ENCODE measurements at regions not wholly inside any gene's neighbourhood (a gene's known extent, or its start where the extent isn't known, plus 50 kb on each side); places are given as distances from the start of the nearest gene placed in this dataset.

DNA sequence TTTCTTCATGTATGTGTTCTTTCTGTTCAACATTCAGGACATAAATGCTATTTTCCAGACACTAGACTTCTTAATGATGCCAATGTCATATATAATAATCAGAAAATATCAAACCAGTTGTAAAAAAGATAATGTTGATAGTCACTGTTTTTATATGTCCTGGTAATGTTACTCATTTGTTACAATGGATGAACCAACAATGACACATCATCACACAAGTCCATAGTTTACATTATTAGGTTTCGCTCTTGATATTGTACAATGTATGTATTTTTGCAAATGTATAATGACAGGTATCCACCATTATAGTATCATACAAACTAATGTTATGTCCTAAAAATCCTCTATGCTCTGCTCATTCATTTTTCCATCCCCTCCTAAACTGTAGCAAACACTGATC, 243.8 kb upstream of the CDIN1 start:
- no peak for DNase-seq (ENCODE audit: low read depth in 3 of 3)

DNA sequence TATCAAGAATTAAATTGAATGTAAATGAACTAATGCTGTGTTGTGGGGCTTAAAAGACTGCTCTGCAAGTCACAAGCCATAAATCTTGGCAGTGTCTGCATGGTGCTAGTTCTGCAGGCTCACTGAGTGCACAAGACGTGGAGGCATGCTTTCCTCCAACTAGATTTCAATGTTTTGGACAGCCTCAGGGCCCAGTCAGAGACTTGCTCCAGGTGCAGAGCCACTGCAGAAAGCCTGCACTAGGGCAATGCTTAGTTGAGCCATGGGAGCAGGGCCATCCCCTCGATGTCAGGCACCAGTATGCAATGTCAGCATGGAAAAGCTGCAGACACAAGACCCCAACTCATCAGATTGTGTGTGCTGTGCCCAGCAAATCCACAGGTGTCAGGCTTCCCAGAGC, 234.5 kb upstream of the CDIN1 start:
- no peak for DNase-seq (ENCODE audit: low read depth in 3 of 3)

DNA sequence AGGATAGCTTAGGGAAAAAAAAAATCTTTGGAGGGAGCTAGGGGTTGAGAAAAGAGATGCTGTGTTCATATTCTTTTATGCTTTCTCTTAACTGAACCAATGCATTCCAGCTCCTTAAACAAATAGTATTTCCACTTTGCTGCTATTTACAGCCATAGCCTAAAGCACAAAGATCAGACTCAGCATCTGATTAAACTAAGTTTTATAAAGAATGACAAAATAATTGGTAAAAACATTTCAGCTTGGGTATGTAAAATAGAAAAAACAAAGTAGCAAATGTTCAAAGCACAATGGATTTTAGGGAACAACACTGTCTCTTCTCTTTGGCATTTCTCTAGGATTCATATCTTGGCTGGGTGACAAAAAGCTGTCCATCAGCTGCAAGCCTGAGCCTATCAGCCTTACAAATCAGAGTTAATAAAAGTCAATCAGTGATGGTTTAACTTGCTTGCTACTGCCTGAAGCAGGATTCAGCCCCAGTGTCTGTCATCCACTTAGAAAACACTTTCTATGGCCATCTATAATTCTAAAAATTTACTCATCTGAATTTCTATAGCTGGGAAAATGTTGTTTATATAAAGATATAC, 232.1 kb upstream of the CDIN1 start:
- no peak for DNase-seq (ENCODE audit: low read depth in 3 of 3)

- no peak for DNase-seq (ENCODE audit: low read depth in 3 of 3)
These were observed 223.0 kb upstream of the CDIN1 start for GRCh38 chr15:36356466-36356865.

DNA sequence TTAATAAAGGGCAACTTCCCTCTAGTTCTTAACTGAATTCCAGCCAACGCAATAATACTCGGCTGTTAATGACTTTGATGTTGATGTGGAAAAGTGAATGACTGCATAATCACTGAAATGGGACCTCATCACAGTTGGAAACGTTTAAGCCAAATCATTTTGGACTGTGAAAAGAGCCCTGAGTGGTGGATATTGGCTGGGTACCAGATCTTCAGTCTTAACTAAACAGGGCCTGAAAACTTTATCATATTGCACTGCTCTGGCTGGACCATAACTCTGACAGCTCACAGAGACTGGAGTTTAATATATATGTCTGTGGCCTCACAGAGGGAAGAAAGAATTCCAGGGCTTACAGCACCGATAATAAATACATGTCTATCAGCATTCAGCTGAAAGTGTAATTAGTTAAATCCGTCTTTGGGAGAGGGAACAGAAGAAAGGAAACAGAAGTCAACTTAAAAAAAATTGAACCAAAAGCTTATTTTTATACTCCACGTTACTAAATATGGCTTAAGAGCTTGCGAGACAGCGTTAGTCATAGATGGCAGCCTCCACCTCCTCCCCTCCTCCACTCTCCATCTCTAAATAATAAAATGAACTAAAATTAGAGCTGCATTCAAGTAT, 222.3 kb upstream of the CDIN1 start:
- no peak for DNase-seq (ENCODE audit: low read depth in 3 of 3)

DNA sequence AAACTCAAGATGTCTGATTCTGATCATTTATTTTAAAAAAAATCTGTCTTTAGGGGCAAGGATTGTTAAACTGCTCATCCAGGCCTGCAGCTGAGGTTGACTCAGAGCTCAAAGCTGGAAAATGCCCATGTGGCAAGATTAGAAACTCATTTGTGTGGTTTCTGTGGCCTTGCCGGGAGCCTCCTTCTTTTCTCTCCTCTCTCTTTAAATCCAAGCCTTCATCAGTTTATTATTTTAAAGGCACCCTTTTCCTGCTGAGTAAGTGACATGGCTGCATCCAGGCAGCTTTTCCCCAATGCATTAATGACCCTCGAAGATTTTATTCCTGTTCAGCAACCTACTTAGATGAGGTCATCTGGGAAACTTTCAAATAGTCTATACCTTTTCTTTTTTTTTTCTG, 221.3 kb upstream of the CDIN1 start:
- DNase-seq (ENCODE audit: low read depth in 3 of 3) = no peak

- DNase-seq (ENCODE audit: low read depth in 3 of 3) = no peak
These were observed 220.9 kb upstream of the CDIN1 start for GRCh38 chr15:36358523-36358922.

GRCh38 chr15:36359286-36359685, 220.1 kb upstream of the CDIN1 start:
- DNase-seq (ENCODE audit: low read depth in 3 of 3) = no peak

GRCh38 chr15:36361351-36361870, 218.0 kb upstream of the CDIN1 start:
- DNase-seq (ENCODE audit: low read depth in 3 of 3) = no peak

DNA sequence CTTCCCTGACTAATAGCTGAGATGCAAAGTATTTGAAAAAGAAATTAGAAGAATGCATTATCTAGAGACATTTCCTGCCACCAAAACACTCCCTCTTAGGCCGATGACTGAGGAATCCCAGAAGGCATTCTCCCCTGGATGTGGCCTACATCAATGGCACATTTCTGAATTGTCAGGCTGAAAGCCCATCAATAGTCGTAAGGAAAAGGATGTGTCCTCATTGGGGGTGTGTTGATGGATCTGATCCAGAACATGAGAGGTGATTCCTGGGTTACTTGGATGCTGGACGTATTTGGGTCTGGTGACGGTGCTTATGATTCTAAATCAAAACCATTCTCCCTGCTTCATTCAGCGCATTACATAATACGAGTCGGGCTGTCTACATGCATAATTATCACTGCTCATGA, 216.9 kb upstream of the CDIN1 start:
- DNase-seq (ENCODE audit: low read depth in 3 of 3) = no peak

DNA sequence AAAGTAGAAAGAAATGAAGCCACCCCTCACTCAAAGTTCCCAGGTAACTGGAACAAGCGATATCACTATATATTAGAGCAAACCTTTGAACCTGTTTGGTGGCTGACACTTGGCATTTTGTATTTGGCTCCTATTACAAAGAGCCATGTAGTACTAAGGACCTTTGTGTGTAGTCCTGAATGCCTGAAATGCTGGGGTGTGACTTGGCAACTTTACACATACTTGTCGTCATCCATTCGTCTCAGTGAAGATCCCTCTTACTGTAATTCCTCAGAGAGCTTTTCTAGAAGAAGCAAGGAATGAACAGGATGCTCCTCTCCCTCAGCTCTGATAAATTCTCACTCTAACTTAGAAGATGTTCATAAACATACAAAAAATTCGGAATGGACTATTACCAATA, 216.1 kb upstream of the CDIN1 start:
- no peak for DNase-seq (ENCODE audit: low read depth in 3 of 3)

GRCh38 chr15:36364377-36364776, 215.0 kb upstream of the CDIN1 start:
- DNase-seq (ENCODE audit: low read depth in 3 of 3) = no peak

- no peak for DNase-seq (ENCODE audit: low read depth in 3 of 3)
These were observed 213.5 kb upstream of the CDIN1 start for GRCh38 chr15:36365963-36366362.

DNA sequence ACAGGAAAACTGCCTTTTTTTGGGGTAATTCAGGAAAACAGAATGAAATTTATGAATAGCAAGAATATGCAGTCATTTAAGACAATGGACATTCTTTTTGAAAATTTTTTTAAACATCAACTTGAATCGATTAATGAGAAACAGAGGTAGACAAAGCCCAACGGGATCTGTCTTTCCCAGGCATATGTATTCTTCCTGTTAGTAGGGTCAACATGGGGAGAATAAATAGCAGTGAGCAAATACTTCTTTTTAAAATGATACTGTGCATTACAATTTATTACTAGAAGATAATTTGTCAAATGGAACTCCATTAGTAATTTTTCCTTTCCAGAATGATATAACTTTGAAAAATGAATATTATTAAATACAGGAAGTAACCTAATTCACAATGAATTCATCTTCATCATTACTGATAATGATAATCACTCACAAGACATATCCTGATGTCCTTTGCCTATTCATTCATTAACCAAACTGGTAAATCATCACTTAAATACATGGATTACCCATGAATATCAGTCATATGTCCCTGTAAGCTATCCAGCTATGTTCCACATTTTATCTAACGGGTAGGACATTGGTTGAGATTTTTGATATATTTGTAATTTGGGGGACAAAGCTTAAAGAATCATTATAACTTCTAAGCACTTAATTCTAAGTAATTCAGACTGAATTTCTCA, 209.2 kb upstream of the CDIN1 start:
- no peak for DNase-seq (ENCODE audit: low read depth in 3 of 3)

GRCh38 chr15:36370731-36371112, 208.7 kb upstream of the CDIN1 start:
- DNase-seq (ENCODE audit: low read depth in 3 of 3) = no peak

DNA sequence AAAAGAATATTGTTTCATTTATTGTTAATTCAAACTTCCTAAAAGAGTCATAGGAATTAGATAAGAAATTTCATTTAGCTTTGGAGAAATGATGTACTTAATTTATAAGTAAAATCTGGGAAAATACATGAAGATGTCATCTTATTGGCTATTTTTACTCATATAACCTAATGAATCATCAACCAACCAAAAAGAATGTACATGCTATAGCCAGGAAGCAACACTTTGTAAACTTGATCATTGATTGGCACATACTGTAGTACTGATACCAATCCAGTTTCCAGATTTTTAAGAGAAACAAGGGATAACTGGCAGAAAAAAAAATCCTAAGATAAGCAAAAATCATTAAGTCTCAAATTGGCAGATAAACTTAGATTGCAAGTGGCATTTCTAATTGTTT, 207.9 kb upstream of the CDIN1 start:
- DNase-seq (ENCODE audit: low read depth in 3 of 3) = no peak

DNA sequence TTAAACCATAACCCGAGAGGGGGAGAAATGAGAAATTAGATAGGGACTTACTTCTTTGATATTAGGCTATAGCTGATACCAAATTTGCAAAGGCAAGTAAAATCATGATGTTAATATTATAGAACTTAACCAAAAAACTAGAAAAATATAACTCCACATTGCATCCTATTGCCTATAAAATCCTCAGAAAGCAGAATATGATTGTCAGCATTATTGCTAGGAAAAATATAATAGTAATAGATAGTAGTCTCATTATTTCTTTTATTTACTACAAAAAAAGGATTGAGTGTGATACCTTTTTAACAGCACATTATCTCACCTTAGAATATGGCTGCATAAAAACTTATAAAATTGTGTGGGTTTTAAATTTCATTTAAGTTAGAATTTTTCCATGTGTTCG, 206.5 kb upstream of the CDIN1 start:
- DNase-seq (ENCODE audit: low read depth in 3 of 3) = no peak

- DNase-seq (ENCODE audit: low read depth in 3 of 3) = no peak
These were observed 205.9 kb upstream of the CDIN1 start for GRCh38 chr15:36373550-36373949.

GRCh38 chr15:36389107-36389506, 190.3 kb upstream of the CDIN1 start:
- no peak for DNase-seq (ENCODE audit: low read depth in 3 of 3)

DNA sequence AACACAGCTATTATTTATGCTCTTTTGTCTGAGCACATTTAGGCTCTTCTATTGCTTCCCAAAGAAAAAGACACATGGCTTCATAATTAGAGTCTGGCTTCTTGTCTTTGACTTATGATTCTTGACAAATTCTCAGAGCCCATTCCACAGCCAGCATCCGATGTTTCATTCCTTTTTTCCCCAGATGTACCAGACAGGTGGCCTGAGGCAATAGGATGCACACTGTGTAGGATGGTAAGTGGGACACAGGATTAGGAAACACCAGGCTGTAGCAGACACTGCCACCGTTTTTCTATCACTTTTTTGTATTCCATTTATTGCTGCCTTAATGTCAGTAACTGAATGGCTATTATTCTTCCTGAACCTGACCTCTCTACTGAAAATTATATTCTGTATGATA, 188.9 kb upstream of the CDIN1 start:
- DNase-seq (ENCODE audit: low read depth in 3 of 3) = no peak

DNA sequence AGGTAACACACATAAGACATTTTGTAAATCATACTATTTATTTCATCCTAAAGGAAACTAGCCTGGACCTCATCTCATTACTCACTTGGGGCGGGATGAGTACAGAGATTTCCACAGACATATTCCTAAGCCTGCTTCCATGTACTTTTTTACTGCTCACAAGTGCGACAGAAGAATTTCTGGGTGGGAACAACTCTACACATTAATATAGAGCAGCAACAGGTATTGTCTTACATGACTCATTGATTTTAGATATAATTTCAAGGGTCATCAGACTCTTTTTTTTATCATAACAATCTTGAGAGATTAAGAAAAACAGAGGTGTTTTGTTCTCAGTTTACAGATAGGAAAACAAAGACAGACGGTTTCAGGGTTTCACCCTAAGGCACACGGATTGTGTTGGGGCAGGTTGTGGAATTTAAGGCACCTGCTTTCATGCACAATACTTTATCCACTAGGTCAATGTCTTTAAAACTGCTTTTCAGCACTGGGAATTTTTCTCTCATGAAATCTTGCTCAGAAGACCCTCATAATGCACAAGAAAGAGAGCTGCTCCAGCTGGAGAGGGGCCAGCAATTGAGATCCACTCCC, 186.7 kb upstream of the CDIN1 start:
- DNase-seq (ENCODE audit: low read depth in 3 of 3) = no peak

GRCh38 chr15:36398212-36398611, 181.2 kb upstream of the CDIN1 start:
- DNase-seq (ENCODE audit: low read depth in 3 of 3) = no peak

GRCh38 chr15:36399276-36399675, 180.2 kb upstream of the CDIN1 start:
- DNase-seq (ENCODE audit: low read depth in 3 of 3) = no peak

All from stimulated activated CD4-positive, alpha-beta T cell treated with anti-CD3 and anti-CD28 coated beads, TNF-alpha, amount 100 ng/mL, for 24 hours (primary cell).